ENCODE measurements at regions not wholly inside any gene's neighbourhood (a gene's known extent, or its start where the extent isn't known, plus 50 kb on each side); places are given as distances from the start of the nearest gene placed in this dataset.

- TF ChIP-seq CTCF (conservative IDR thresholded peaks at IDR 0.05; ENCODE audit: low read depth, low read length) (no peak), EZH2 (IDR thresholded peaks at IDR 0.05; ENCODE audit: borderline replicate concordance, low read depth, low read length, poor library complexity, severe bottlenecking) (no peak)
Observed at GRCh38 chr5:56294354-56294753, 61.2 kb upstream of the ANKRD55 start.
